ENCODE measurements at regions not wholly inside any gene's neighbourhood (a gene's known extent, or its start where the extent isn't known, plus 50 kb on each side); places are given as distances from the start of the nearest gene placed in this dataset.

DNA sequence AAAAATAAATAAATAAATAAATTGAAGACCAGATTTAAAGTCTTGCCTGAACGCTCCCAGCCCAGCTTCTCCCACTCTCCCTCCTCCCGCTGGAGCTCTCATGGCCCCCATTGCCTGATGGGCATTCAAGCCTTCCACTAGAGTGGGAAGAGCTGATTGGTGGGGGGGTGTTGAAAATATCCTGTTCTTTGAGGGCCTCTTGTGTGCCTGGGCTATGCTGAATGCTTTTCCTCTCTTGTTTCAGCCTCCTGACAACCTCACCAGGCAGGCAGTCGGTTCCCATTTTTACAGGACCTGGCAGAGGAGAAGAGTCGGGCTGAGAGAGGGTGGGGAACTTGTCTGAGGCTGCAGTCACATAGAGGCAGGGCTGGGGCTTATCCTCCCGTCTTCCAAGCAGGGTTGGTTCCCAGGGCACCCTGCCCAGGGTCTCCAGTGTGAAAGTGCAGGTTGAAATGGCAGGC, 59.2 kb upstream of the SSBP3 start:
- Histone ChIP-seq H3K9me3 (ENCODE audit: control insufficient read depth, insufficient read depth, low read length) (no peaks in the 10 kb centered on the region), H3K27ac (ENCODE audit: low read depth, low read length) (no peak overlapping the region), H3K27me3 (ENCODE audit: control insufficient read depth, insufficient read depth, low read length) (no peaks in the 10 kb centered on the region), H3K4me3 (ENCODE audit: low read depth, low read length) (no peak overlapping the region)
- ChIA-PET POLR2A (no interaction called here), CTCF (interaction anchor here (0.7 kb wide), 1 partner anchor 10 kb away, joined by 3 read pairs; no protein-coding TSS in a partner anchor)
- TF ChIP-seq, protein P1, sequence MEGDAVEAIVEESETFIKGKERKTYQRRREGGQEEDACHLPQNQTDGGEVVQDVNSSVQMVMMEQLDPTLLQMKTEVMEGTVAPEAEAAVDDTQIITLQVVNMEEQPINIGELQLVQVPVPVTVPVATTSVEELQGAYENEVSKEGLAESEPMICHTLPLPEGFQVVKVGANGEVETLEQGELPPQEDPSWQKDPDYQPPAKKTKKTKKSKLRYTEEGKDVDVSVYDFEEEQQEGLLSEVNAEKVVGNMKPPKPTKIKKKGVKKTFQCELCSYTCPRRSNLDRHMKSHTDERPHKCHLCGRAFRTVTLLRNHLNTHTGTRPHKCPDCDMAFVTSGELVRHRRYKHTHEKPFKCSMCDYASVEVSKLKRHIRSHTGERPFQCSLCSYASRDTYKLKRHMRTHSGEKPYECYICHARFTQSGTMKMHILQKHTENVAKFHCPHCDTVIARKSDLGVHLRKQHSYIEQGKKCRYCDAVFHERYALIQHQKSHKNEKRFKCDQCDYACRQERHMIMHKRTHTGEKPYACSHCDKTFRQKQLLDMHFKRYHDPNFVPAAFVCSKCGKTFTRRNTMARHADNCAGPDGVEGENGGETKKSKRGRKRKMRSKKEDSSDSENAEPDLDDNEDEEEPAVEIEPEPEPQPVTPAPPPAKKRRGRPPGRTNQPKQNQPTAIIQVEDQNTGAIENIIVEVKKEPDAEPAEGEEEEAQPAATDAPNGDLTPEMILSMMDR (IDR thresholded peaks at IDR 0.05; ENCODE audit: low read depth, low read length): no peak
- DNase-seq (ENCODE audit: low read depth, low spot score): no peak

- H3K9me3 ChIP-seq (ENCODE audit: control insufficient read depth, insufficient read depth, low read length): no peaks in the 10 kb centered on the region
- no peak overlapping the region for H3K27ac ChIP-seq (ENCODE audit: low read depth, low read length)
- TF ChIP-seq, protein P1 (IDR thresholded peaks at IDR 0.05; ENCODE audit: low read depth, low read length): no peak
- CTCF ChIA-PET: no interaction called here
- DNase-seq (ENCODE audit: low read depth, low spot score): no peak
- POLR2A ChIA-PET: no interaction called here
- no peak overlapping the region for H3K4me3 ChIP-seq (ENCODE audit: low read depth, low read length)
- H3K27me3 ChIP-seq (ENCODE audit: control insufficient read depth, insufficient read depth, low read length): no peaks in the 10 kb centered on the region
These were observed 58.4 kb upstream of the SSBP3 start for GRCh38 chr1:54464477-54465146.

DNA sequence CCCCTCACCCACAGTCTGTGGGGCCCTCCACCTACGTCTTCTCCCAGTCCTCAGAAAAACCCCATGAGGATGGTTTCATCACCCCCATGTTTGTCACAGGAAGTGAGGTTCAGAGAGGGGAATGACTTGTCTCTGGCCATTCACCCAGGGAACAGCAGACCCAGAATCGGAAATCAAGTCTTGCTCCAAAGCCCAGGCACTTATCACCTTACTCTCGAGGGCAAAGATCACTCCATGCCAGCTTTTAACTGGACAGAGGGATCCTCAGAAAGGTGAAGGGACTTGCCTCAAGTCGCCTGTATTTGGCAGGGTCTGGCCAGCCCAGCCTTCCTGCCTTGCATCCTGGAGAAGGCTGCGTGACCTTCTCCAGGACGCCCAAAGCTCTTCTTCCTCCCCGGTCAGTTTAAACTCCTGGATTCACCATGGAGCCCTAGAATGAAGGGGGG, 57.9 kb upstream of the SSBP3 start:
- TF ChIP-seq, protein P1 (IDR thresholded peaks at IDR 0.05; ENCODE audit: low read depth, low read length): no peak

GRCh38 chr1:54463259-54464030, 57.3 kb upstream of the SSBP3 start:
- Histone ChIP-seq H3K27ac (ENCODE audit: low read depth, low read length) (no peak overlapping the region), H3K27me3 (ENCODE audit: control insufficient read depth, insufficient read depth, low read length) (no peaks in the 10 kb centered on the region), H3K9me3 (ENCODE audit: control insufficient read depth, insufficient read depth, low read length) (no peaks in the 10 kb centered on the region), H3K4me3 (ENCODE audit: low read depth, low read length) (no peak overlapping the region)
- no peak for DNase-seq (ENCODE audit: low read depth, low spot score)
- TF ChIP-seq, protein P1 (IDR thresholded peaks at IDR 0.05; ENCODE audit: low read depth, low read length): no peak
- ChIA-PET POLR2A (no interaction called here), CTCF (interaction anchor here (0.6 to 1.1 kb wide), 3 partner anchors 24 to 27 kb away, joined by 3 read pairs; no protein-coding TSS in a partner anchor)

More for the DNA sequence above, 57.9 kb upstream of the SSBP3 start:
- CTCF ChIA-PET: no interaction called here
- DNase-seq (ENCODE audit: low read depth, low spot score): no peak
- Histone ChIP-seq H3K27me3 (ENCODE audit: control insufficient read depth, insufficient read depth, low read length) (no peaks in the 10 kb centered on the region), H3K4me3 (ENCODE audit: low read depth, low read length) (no peak overlapping the region), H3K9me3 (ENCODE audit: control insufficient read depth, insufficient read depth, low read length) (no peaks in the 10 kb centered on the region), H3K27ac (ENCODE audit: low read depth, low read length) (no peak overlapping the region)
- POLR2A ChIA-PET: no interaction called here

Measured in AG04450 (cell line).